PC-3 (cell line): ENCODE measurements at regions not wholly inside any gene's neighbourhood (a gene's known extent, or its start where the extent isn't known, plus 50 kb on each side); places are given as distances from the start of the nearest gene placed in this dataset.

ENCODE experiments used
- ATAC-seq: fragments of 200-7000 bp; cut with Tn5 transposase; 2 replicates; pipeline ENCODE4 v1.9.1; 2020; ENCODE audit warnings: mild to moderate bottlenecking, moderate library complexity
- BruUV-seq: library from RNA; stranded (reverse); fragments of 400-500 nt; replicated peaks from 2 replicates; lab custom pipeline; 2021; lab: Mats Ljungman, UMichigan
- CTCF ChIA-PET: fragments of 300-600 bp; sonication (Branson Sonifier 250); formaldehyde crosslinking; loops from one replicate; lab custom pipeline; 2022; ENCODE audit warnings: antibody characterized with exemption; lab: Charles Lee
- POLR2A ChIA-PET: fragments of 300-600 bp; sonication (Branson Sonifier 250); formaldehyde crosslinking; loops from one replicate; lab custom pipeline; 2022; ENCODE audit warnings: antibody characterized with exemption; ENCODE audit not compliant: unreplicated experiment; lab: Charles Lee
- DNase-seq: peaks from one replicate; pipeline ENCODE4 v3.0.0-alpha.2; 2015
- H2AFZ ChIP-seq: fragments of 300-600 bp; sonication (generic); 2 replicates; pipeline ENCODE4 v1.6.0; 2016; ENCODE audit warnings: antibody characterized with exemption, low read length
- H3F3A ChIP-seq: fragments of 300-600 bp; sonication (generic); one replicate; pipeline ENCODE4 v1.6.0; 2017; ENCODE audit warnings: antibody characterized with exemption, low read length, control low read depth, mild to moderate bottlenecking; ENCODE audit not compliant: unreplicated experiment
- H3K27ac ChIP-seq: fragments of 300-600 bp; sonication (generic); 2 replicates; pipeline ENCODE4 v1.5.1; 2016; ENCODE audit warnings: mild to moderate bottlenecking, low read length
- H3K27me3 ChIP-seq: fragments of 300-600 bp; sonication (generic); 2 replicates; pipeline ENCODE4 v1.6.1; 2016; ENCODE audit warnings: low read length, mixed read lengths
- H3K36me3 ChIP-seq: fragments of 300-600 bp; sonication (generic); 2 replicates; pipeline ENCODE4 v1.6.1; 2016; ENCODE audit warnings: low read depth, mixed run types, low read length, mixed read lengths
- H3K4me1 ChIP-seq: fragments of 300-600 bp; sonication (generic); 2 replicates; pipeline ENCODE4 v1.5.1; 2016; ENCODE audit warnings: low read length; ENCODE audit not compliant: insufficient read depth
- H3K4me2 ChIP-seq: fragments of 300-600 bp; sonication (generic); 2 replicates; pipeline ENCODE4 v1.6.0; 2016; ENCODE audit warnings: low read length
- H3K4me3 ChIP-seq: fragments of 300-600 bp; sonication (generic); 2 replicates; pipeline ENCODE4 v1.5.1; 2016; ENCODE audit warnings: mild to moderate bottlenecking, low read length, mixed read lengths
- H3K79me2 ChIP-seq: fragments of 300-600 bp; sonication (generic); 2 replicates; pipeline ENCODE4 v1.6.1; 2017; ENCODE audit warnings: low read length, mixed read lengths
- H3K9ac ChIP-seq: fragments of 300-600 bp; sonication (generic); 2 replicates; pipeline ENCODE4 v1.6.0; 2016; ENCODE audit warnings: mild to moderate bottlenecking, low read length
- H3K9me2 ChIP-seq: fragments of 300-600 bp; sonication (generic); replicated peaks from 2 replicates; pipeline ENCODE4 v1.6.1; 2016; ENCODE audit warnings: mixed run types, low read length, mixed read lengths
- H3K9me3 ChIP-seq: fragments of 300-600 bp; sonication (generic); 2 replicates; pipeline ENCODE4 v1.6.1; 2016; ENCODE audit warnings: low read length, mixed read lengths
- H4K20me1 ChIP-seq: fragments of 300-600 bp; sonication (generic); 2 replicates; pipeline ENCODE4 v1.6.1; 2016; ENCODE audit warnings: low read length, mixed read lengths
- CTCF ChIP-seq: fragments of 300-600 bp; sonication (generic); conservative IDR thresholded peaks from 2 replicates; pipeline ENCODE4 v1.5.1; 2017; ENCODE audit warnings: antibody characterized with exemption, low read depth, mild to moderate bottlenecking, low read length
- EZH2 ChIP-seq: fragments of 300-600 bp; sonication (generic); IDR thresholded peaks from one replicate; pipeline ENCODE4 v1.6.1; 2017; ENCODE audit warnings: antibody characterized with exemption, mild to moderate bottlenecking, low read length; ENCODE audit not compliant: unreplicated experiment
- EZH2phosphoT487 ChIP-seq: fragments of 300-600 bp; sonication (generic); IDR thresholded peaks from 2 replicates; pipeline ENCODE4 v1.6.1; 2018; ENCODE audit warnings: mild to moderate bottlenecking, antibody characterized with exemption, low read length, borderline replicate concordance
- intact Hi-C: fragments of 100-400 bp; cut with micrococcal nuclease; formaldehyde crosslinking; loops from 2 replicates; pipeline ENCODE4 v1.9.0; 2023

DNA sequence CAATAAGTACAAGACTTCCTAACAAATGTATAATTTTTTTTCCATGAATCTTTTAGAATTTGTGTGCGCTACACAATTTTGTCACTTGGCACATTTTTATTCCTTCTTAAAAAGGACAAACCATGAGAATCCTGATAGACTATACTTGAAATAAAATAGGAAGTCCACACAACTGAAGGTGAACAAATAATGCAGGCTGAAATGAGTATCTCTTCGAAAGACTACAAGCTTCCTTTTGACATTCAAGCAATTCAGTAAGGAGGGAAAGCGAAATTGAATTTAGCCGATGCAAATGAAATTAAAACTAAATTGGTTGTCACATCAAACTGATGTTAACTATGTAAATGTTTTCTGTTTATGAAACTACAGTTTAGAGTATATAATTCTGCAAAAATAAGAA is 374.4 kb upstream of the CCNH start:
- Histone ChIP-seq H3F3A (no peaks in the 10 kb centered on the region), H3K4me2 (no peak overlapping the region), H3K36me3 (no peaks in the 10 kb centered on the region), H4K20me1 (no peaks in the 10 kb centered on the region), H3K9ac (no peak overlapping the region), H2AFZ (no peak overlapping the region), H3K9me3 (no peaks in the 10 kb centered on the region), H3K9me2 (no peaks in the 10 kb centered on the region), H3K4me3 (no peak overlapping the region), H3K27ac (no peak overlapping the region), H3K79me2 (no peaks in the 10 kb centered on the region), H3K4me1 (no peaks in the 10 kb centered on the region), H3K27me3 (no peaks in the 10 kb centered on the region)
- DNase-seq (no peak), ATAC-seq (no peak)
- POLR2A ChIA-PET = no interaction called here
- CTCF ChIA-PET = no interaction called here
- no peak for TF ChIP-seq EZH2phosphoT487
- no peak for TF ChIP-seq CTCF
- TF ChIP-seq EZH2 = no peak
- no TSS peak for BruUV-seq
- intact Hi-C loops = loop anchor here (10.0 kb wide), 1 partner anchor 478 kb away; the partner anchor contains the start of gene TMEM161B

DNA sequence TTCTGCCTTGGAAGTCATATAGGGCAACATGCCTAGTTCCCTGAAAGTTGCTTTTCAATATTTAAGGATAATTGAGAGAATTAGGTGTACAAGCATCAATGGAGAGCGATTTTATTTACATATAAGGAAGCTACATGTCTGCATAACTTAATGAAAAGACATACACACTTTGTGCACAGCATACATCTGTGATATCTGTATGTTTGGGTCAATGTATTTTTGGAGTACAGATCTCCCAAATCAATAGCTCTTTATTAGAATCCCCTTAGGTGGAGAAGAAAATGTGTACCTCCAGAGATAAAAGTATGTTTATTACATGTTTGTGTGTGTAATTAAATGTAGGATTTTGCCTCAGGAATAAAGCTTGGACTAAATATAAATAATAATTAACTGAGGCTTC is 373.7 kb upstream of the CCNH start:
- no peaks in the 10 kb centered on the region for H3F3A ChIP-seq
- no peak overlapping the region for H3K4me3 ChIP-seq
- intact Hi-C loops = loop anchor here (10.0 kb wide), 1 partner anchor 478 kb away; the partner anchor contains the start of gene TMEM161B
- H3K36me3 ChIP-seq = no peaks in the 10 kb centered on the region
- no peak overlapping the region for H3K9ac ChIP-seq
- no peaks in the 10 kb centered on the region for H3K27me3 ChIP-seq
- CTCF ChIA-PET = no interaction called here
- BruUV-seq = no TSS peak
- TF ChIP-seq EZH2phosphoT487 = no peak
- no peak for TF ChIP-seq EZH2
- no peak for TF ChIP-seq CTCF
- no peaks in the 10 kb centered on the region for H3K9me2 ChIP-seq
- ATAC-seq (no peak), DNase-seq (no peak)
- POLR2A ChIA-PET = no interaction called here
- H3K9me3 ChIP-seq = no peaks in the 10 kb centered on the region
- H2AFZ ChIP-seq = no peak overlapping the region
- H4K20me1 ChIP-seq = no peaks in the 10 kb centered on the region
- 0 out of 2 replicates have a peak, but pooled peaks cover under 1% of the 10 kb centered on the region for H3K4me1 ChIP-seq
- no peaks in the 10 kb centered on the region for H3K79me2 ChIP-seq
- no peak overlapping the region for H3K27ac ChIP-seq
- no peak overlapping the region for H3K4me2 ChIP-seq

DNA sequence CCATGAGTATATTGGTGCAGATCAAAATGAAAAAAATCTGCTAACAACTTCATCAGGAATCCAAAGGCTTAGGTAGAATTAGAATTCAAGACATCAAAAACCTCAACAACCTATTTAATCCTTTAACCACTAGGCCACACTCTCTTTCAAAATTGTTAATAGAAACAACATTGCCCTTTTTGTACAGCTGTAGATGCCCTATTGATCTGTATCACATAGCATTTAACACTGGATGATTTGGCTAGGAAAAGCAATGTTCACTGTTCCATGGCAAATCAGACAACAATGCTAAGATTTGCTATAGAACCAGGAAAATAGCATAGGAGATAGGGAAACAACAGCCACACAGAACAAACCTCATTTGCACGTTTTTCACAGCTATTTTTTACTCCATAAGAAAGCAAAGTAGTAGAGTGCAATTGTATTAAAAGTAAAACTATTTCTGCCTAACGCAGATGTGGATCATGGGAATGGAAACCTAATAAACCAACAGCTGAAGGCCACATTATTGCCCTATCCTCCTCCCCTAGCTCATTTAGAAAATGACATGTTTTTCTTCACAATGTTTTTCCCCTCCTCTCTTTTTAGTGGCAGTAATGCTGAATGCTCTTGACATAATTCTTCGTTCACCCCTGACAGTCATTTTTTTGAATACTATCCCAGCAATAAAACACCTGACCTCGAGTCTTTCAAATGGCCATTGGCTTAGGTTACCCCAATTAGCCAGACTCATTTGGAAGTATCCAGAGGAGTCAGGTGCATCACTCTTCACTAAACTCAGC is 373.0 kb upstream of the CCNH start:
- TF ChIP-seq EZH2phosphoT487 (no peak), CTCF (no peak), EZH2 (no peak)
- ChIA-PET POLR2A (no interaction called here), CTCF (no interaction called here)
- Histone ChIP-seq H3K79me2 (no peaks in the 10 kb centered on the region), H3K4me2 (no peak overlapping the region), H4K20me1 (no peaks in the 10 kb centered on the region), H2AFZ (no peak overlapping the region), H3K9me2 (no peaks in the 10 kb centered on the region), H3K27me3 (no peaks in the 10 kb centered on the region), H3K4me3 (no peak overlapping the region), H3K9ac (no peak overlapping the region), H3F3A (no peaks in the 10 kb centered on the region), H3K9me3 (no peaks in the 10 kb centered on the region), H3K36me3 (no peaks in the 10 kb centered on the region), H3K27ac (no peak overlapping the region), H3K4me1 (0 out of 2 replicates have a peak, but pooled peaks cover 4% of the 10 kb centered on the region)
- no TSS peak for BruUV-seq
- ATAC-seq (no peak), DNase-seq (no peak)
- intact Hi-C loops = loop anchor here (10.0 kb wide), 1 partner anchor 479 kb away; the partner anchor contains the start of gene TMEM161B
